ENCODE measurements at regions not wholly inside any gene's neighbourhood (a gene's known extent, or its start where the extent isn't known, plus 50 kb on each side); places are given as distances from the start of the nearest gene placed in this dataset.
A peak's percentile ranks its signal among the peaks of the same experiment; 100 is the strongest.

DNA sequence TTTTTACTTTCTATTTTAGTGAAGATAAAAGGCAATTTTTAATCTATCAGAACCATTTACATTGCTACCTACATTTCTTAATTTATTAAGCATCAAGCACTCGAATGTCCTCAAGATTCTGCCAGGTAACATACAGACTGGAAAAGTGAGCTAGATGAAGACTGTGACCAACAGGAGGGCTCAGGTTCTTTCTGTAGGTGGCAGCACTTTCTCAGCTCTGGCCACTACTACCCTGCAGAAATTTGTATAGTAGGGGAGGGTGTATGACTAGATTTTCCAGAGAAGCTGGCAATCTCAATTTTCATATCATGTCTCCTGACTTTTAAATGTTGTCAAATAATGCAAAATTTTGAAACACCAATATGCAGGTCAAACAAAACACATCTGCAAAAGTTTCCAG, 165.0 kb upstream of the SUCLG2 start:
- H3K9me3 Mint-ChIP-seq = peaks cover 0 to 1% (median 0%) of the 10 kb centered on the region in 3 donors

DNA sequence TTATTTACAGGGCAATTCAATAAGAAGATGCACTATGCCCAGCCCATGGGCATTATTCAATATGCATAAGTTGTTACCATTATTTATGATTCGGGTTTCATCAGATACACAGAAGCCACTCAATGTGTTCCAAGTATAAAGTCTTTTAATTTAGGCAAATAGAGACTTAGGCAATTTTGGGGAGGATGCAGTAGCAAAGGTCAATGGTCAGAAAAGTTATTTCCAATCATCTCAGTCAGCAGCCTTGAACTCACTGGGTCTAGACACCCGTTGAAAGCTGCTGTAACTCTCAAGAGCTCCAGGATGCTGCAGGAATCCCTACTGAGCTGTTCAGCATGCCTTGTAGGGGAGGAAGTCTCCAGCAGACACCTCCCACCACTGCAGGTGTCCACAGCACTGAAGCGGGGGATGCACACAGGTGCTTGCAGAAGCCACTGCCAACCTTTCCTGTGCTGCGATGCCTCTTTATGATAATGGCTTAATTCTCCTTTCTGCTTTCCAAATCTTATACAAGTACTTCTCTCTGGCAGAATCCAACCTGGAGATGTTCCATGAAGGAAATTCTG, 155.0 kb upstream of the SUCLG2 start:
- no peaks in the 10 kb centered on the region for H3K4me1 Mint-ChIP-seq
- no peak overlapping the region for H3K4me3 Mint-ChIP-seq
- no peaks in the 10 kb centered on the region for H3K36me3 Mint-ChIP-seq
- no peak overlapping the region for H3K27ac Mint-ChIP-seq
- H3K9me3 Mint-ChIP-seq = no peaks in the 10 kb centered on the region
- peaks cover 2% of the 10 kb centered on the region for H3K27me3 Mint-ChIP-seq

More for the DNA sequence above, 165.0 kb upstream of the SUCLG2 start:
- Mint-ChIP-seq H3K27ac (no peak overlapping the region), H3K4me1 (peaks cover 0 to 5% (median 4%) of the 10 kb centered on the region in 3 donors), H3K36me3 (no peaks in the 10 kb centered on the region), H3K27me3 (peaks cover 2% of the 10 kb centered on the region), H3K4me3 (no peak overlapping the region)

DNA sequence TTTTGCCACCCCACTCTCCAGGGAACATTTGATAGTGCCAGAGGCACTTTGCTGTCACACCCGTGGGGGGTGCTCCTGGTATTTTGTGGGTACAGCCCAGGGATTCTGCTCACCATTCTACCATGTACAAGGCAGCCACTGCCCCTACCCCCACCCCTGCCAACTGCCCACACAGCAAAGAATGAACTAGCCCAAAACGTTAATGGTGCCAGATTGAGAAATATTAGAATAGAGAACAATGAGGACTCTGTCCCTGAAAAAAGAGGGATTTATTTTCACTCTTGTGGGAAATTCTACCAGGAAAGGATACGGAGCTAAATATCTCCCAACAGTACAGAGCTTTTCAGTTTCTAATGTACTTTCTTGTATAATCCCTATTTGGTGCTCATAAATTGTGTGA, 154.5 kb upstream of the SUCLG2 start:
- Mint-ChIP-seq H3K4me1 (no peaks in the 10 kb centered on the region), H3K4me3 (no peak overlapping the region), H3K9me3 (peaks cover 0 to under 1% (median 0%) of the 10 kb centered on the region in 3 donors), H3K27me3 (peaks cover 2% of the 10 kb centered on the region), H3K27ac (no peak overlapping the region), H3K36me3 (no peaks in the 10 kb centered on the region)

DNA sequence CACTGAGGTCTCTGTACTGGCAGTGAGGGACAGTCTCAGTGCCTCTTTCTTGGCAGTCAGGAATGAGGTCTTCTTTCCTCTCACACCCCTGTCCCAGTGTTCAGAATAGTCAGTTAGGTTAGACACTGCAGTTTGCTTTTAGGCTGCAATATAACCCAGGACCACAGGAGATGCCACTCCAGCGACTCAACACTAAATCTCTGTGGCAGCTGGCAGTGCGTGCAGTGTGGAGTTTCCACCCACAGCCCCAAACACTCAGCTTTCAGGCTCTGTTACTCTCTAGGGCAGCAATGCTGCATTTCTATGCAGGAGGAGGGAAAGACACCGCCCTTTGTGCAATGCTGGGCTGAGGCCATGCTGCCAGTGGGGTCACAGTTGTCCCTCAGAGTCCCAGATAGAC, 150.2 kb upstream of the SUCLG2 start:
- Mint-ChIP-seq H3K36me3 (peaks cover 1% of the 10 kb centered on the region), H3K4me1 (no peaks in the 10 kb centered on the region), H3K27me3 (peaks cover 2% of the 10 kb centered on the region), H3K4me3 (no peak overlapping the region), H3K27ac (no peak overlapping the region), H3K9me3 (peaks cover 7 to 11% (median 10%) of the 10 kb centered on the region in 3 donors)

DNA sequence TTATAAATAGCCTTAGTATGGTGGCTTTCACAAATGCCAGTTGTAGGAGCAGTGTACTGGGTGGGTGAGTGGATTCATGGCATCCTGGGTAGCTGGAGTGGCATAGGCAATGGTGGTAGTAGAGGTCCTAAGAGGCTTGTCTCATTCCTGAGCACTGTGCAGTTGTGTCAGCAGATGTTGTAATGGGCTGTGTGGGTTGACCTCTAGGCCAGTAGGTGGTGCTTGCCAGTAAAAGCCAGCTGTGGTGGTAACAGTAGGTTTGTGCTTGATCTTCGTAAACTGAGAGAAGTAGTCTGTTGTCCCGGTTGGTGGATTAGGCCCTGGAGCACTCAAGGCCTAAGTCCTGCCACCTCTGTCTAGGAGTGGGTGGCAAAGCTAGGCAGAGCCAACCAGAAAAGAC, 149.7 kb upstream of the SUCLG2 start:
- Mint-ChIP-seq H3K4me3 (peak overlapping the region in 1 of 4 donors; percentile 46), H3K27me3 (no peaks in the 10 kb centered on the region), H3K9me3 (peaks cover 7 to 11% (median 10%) of the 10 kb centered on the region in 3 donors), H3K27ac (no peak overlapping the region), H3K4me1 (no peaks in the 10 kb centered on the region), H3K36me3 (peaks cover 1% of the 10 kb centered on the region)

DNA sequence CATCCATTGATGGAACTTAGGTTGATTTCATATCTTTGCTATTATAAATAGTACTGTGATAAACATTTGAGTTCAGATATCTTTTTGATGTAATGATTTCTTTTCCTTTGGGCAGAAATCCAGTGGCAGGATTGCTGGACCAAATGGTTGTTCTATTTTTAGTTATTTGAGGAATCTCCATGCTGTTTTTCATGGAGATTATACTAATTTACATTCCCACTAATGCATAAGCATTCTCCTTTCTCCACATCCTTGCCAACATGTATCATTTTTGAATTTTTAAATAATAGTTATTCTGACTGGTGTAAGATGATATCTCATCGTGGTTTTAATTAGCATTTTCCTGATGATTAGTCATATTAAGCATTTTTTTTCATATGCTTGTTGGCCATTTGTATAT, 144.0 kb upstream of the SUCLG2 start:
- Mint-ChIP-seq H3K4me3 (no peak overlapping the region), H3K36me3 (peaks cover 2% of the 10 kb centered on the region), H3K27me3 (no peaks in the 10 kb centered on the region), H3K9me3 (peaks cover 6 to 10% (median 6%) of the 10 kb centered on the region in 3 donors), H3K4me1 (no peaks in the 10 kb centered on the region), H3K27ac (no peak overlapping the region)

DNA sequence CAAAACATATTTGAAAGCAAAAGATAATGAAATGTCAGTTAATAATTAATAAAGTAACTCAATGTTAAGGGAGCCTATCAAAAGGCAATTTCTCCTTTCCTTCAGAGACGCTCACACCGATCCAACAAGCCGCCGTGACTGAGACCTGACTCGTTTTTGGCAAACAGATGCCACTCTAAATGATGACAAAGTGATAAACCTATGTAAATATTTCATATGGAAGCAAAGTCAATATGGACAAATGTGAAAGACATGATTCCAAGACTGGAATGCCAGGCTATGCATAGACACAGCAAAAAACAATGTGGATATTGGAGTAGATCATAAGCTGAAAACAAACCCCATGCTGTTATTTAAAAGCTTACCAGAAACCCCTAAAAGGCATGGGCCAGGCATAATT, 137.2 kb upstream of the SUCLG2 start:
- H3K27ac Mint-ChIP-seq = no peak overlapping the region

DNA sequence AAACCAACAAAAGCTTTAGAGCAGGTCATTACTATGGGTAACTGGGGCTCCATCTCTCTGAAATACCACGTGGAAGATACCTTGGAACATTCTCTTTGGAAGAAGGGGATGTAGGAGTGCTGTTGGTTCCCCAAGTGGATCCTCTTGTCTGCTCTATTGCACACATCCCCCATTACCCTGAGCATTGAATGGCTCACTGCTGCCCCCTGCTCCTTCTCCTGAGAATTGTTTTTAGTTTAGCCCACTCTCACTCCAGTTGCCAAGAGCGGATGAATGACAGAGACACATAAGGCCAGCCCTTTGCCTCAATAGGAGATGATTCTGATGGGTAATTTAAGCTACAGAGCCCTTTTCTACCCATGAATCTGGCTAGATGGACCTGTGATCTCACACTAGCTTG, 135.6 kb upstream of the SUCLG2 start:
- H3K4me1 Mint-ChIP-seq = no peaks in the 10 kb centered on the region
- no peak overlapping the region for H3K27ac Mint-ChIP-seq
- H3K4me3 Mint-ChIP-seq = no peak overlapping the region
- H3K9me3 Mint-ChIP-seq = peaks cover 1 to 7% (median 3%) of the 10 kb centered on the region in 3 donors
- no peaks in the 10 kb centered on the region for H3K27me3 Mint-ChIP-seq
- H3K36me3 Mint-ChIP-seq = no peaks in the 10 kb centered on the region

More for the DNA sequence above, 137.2 kb upstream of the SUCLG2 start:
- no peak overlapping the region for H3K4me3 Mint-ChIP-seq
- H3K4me1 Mint-ChIP-seq = no peaks in the 10 kb centered on the region
- no peaks in the 10 kb centered on the region for H3K27me3 Mint-ChIP-seq
- H3K36me3 Mint-ChIP-seq = no peaks in the 10 kb centered on the region
- H3K9me3 Mint-ChIP-seq = peaks cover 0 to 3% (median 0%) of the 10 kb centered on the region in 3 donors

DNA sequence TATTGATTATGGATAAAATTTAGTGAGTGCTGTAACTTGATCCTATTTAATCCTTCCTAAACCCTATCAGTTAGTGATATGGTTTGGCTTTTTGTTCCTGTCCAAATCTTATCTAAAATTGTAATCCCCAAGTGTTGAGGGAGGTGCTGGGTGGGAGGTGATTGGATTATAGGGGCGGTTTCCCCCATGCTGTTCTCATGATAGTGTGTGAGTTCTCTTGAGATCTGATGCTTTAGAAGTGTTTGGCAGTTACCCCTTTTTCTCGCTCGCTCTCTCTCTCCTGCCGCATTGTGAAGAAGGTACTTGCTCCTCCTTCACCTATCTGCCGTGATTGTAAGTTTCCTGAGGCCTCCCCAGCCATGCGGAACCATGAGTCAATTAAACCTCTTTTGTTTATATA, 134.0 kb upstream of the SUCLG2 start:
- H3K36me3 Mint-ChIP-seq = no peaks in the 10 kb centered on the region
- no peaks in the 10 kb centered on the region for H3K4me1 Mint-ChIP-seq
- no peak overlapping the region for H3K4me3 Mint-ChIP-seq
- no peaks in the 10 kb centered on the region for H3K27me3 Mint-ChIP-seq
- H3K27ac Mint-ChIP-seq = no peak overlapping the region
- H3K9me3 Mint-ChIP-seq = peaks cover 1 to 10% (median 3%) of the 10 kb centered on the region in 3 donors

DNA sequence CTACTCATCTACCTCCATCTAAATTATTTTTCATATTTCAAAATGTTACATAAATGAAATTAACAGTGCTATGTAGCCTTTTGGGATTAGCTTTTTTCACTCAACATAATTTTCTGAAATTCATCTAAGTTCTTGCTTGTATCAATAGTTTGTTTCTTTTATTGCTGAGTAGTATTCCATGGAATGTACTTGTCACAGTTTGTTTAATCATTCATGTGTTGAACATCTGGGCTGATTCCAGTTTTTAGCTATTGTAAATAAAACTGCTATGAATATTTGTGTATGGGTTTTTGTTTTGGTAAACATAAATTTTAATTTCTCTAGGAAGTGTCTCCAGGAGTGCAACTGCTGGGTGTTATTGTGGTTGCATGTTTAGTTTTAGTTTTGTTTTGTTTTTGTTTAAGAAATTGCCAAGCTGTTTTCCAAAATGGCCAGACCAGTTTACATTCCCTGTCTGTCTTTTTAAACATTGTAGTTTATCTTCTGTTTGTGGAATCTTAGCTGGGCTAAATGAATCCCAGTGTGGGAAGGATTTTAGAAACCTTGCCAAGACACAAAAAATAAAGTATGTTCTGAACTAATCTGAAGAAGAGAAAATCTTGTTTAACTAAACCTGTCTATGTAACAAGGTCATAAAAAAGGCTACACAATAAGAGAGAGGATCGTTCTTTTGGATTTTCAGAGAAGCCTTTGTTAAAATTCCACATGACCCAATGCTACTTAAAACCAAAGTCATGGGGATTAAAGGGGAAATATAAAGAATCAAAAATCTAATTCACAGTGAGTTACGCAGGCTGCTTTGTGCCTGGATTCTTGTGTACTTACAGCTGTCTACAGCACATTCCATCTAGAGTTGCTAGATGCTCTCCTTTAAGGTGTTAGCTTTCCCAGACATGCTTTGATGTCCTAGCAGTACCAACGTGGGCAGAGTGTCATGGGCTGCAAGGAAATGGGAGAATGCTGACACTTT, 129.2 kb upstream of the SUCLG2 start:
- Mint-ChIP-seq H3K4me1 (peaks cover 0 to 5% (median 4%) of the 10 kb centered on the region in 3 donors), H3K4me3 (no peak overlapping the region), H3K9me3 (peaks cover 0 to 14% (median 3%) of the 10 kb centered on the region in 3 donors), H3K27ac (no peak overlapping the region), H3K27me3 (peaks cover 2% of the 10 kb centered on the region), H3K36me3 (no peaks in the 10 kb centered on the region)

DNA sequence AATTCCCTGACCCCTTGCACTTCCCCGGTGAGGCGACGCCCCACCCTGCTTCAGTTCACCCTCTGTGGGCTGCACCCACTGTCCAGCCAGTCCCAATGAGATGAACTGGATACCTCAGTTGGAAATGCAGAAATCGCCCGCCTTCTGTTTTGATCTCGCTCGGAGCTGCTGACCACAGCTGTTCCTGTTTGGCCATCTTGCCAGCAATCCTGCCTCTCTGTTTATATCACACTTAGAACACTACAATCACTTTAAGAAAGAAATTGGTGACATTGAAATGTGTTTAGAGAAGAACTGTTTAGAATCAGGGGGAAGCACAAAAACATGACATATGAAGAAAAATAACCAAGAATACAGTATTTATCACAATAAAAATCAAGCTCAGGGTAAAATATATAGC, 127.5 kb upstream of the SUCLG2 start:
- peaks cover 2% of the 10 kb centered on the region for H3K27me3 Mint-ChIP-seq
- peaks cover 3% of the 10 kb centered on the region for H3K36me3 Mint-ChIP-seq
- peaks cover 5 to 8% (median 7%) of the 10 kb centered on the region in 3 donors for H3K4me1 Mint-ChIP-seq
- H3K4me3 Mint-ChIP-seq = no peak overlapping the region
- no peak overlapping the region for H3K27ac Mint-ChIP-seq
- peaks cover 0 to 17% (median 3%) of the 10 kb centered on the region in 3 donors for H3K9me3 Mint-ChIP-seq

DNA sequence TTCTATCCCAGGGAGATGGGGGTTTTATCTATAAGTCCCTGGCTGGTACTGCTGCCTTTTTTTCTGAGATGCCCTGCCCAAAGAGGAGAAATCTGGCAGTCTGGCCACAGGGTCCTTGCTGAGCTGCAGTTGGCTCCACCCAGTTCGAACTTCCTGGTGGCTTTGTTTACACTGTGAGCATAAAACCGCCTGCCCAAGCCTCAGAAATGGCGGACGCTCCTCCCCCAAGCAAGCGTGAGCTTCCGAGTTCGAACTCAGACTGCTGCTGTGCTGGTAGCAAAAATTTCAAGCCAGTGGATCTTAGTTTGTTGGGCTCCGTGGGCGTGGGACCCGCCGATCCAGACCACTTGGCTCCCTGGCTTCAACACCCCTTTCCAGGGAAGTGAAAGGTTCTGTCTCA, 126.8 kb upstream of the SUCLG2 start:
- H3K4me3 Mint-ChIP-seq = no peak overlapping the region
- peaks cover 2% of the 10 kb centered on the region for H3K27me3 Mint-ChIP-seq
- H3K4me1 Mint-ChIP-seq = peaks cover 5 to 8% (median 7%) of the 10 kb centered on the region in 3 donors
- H3K36me3 Mint-ChIP-seq = peaks cover 3% of the 10 kb centered on the region
- H3K27ac Mint-ChIP-seq = no peak overlapping the region
- H3K9me3 Mint-ChIP-seq = peaks cover 4 to 17% (median 7%) of the 10 kb centered on the region in 3 donors

DNA sequence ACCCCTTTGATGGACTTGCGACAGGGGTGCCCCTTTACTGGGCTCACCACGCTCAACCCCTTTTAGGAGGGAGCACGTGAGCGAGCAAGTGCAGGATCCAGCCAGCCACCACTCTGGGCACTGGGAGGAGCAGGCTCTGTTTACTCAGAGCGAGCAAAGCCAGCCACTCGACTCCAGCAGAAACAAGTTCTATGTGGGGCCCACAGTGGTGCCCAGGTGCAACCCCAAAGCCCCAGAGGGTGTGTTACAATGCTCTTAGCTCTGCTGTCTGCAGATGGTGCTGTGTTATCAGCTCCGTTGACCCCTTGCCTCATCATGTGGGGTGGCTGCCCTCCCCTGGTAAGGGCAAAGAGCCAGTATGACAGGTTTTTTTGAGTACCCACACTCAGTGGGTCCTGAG, 120.3 kb upstream of the SUCLG2 start:
- Mint-ChIP-seq H3K27me3 (peaks cover 1% of the 10 kb centered on the region), H3K4me3 (no peak overlapping the region), H3K4me1 (peaks cover 0 to 9% (median 8%) of the 10 kb centered on the region in 3 donors), H3K36me3 (peaks cover 3% of the 10 kb centered on the region), H3K9me3 (peaks cover 3 to 5% (median 4%) of the 10 kb centered on the region in 3 donors), H3K27ac (no peak overlapping the region)

DNA sequence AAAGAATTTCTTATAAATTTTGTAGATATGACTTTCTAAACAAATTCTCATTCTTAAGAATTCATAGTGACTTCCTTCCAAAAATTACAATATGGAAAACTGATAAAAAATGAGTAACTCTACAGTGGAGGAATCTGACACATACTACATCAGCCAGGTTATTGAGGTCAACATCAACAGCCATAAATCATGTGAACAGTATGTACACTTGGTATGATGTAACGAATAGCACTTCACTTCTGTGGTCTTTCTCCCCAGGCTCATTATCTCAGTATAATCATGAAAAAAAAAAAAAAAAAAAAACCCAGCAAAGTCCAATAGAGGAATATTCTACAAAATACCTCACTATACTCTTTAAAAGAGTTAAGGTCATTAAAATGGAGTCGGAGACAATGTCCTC, 111.2 kb upstream of the SUCLG2 start:
- H3K9me3 Mint-ChIP-seq = peaks cover 7 to 25% (median 12%) of the 10 kb centered on the region in 3 donors
- H3K36me3 Mint-ChIP-seq = no peaks in the 10 kb centered on the region
- no peak overlapping the region for H3K4me3 Mint-ChIP-seq
- no peak overlapping the region for H3K27ac Mint-ChIP-seq
- peaks cover 3% of the 10 kb centered on the region for H3K27me3 Mint-ChIP-seq
- H3K4me1 Mint-ChIP-seq = no peaks in the 10 kb centered on the region

DNA sequence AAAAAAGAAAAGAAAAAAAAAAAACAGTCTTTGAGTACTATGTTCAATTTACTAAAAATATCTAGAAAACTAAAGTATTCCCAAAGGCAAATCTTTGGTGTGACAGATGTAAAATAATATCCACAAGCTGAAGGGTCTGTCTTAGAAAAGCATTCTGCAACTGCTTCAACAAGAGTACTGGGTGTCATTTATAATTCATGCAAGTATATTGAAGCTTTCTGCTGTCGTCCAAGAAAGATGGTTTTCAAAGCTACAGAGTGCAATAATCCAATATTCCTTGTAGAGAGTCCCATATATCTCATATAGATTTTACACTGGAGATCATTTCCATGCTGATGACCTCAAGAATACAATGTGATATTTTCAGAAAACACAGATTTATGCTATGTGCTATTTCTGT, 90.9 kb upstream of the SUCLG2 start:
- no peak overlapping the region for H3K27ac Mint-ChIP-seq
- no peaks in the 10 kb centered on the region for H3K27me3 Mint-ChIP-seq
- peaks cover 0 to 9% (median 6%) of the 10 kb centered on the region in 3 donors for H3K9me3 Mint-ChIP-seq
- peaks cover 4% of the 10 kb centered on the region for H3K36me3 Mint-ChIP-seq
- no peaks in the 10 kb centered on the region for H3K4me1 Mint-ChIP-seq
- H3K4me3 Mint-ChIP-seq = no peak overlapping the region

Measured in IgD-negative memory B cell (primary cell).